ENCODE measurements at regions not wholly inside any gene's neighbourhood (a gene's known extent, or its start where the extent isn't known, plus 50 kb on each side); places are given as distances from the start of the nearest gene placed in this dataset.

DNA sequence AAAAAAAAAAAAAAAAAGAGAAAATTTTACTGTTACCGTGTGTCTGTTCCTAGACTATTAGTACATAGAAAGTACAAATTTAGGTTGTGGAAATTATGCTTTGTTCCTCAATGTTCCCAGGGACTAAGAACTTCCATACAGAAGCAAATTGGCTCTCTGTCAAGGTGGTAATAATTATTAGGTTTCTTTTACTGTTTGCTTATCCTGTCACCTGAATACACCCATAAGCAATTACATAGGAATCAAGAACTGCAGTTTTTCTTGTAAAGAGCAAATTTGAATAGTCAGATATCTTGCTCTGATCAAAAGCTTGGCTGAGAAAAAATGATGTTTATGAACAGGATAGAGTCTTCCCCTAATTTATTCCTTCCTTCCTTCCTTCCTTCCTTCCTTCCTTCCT, 191.2 kb downstream of the AEBP2 start:
- TF ChIP-seq CSDC2 (CRISPR knock-in tag; IDR thresholded peaks at IDR 0.05) (no peak), ZNF565 (CRISPR knock-in tag; conservative IDR thresholded peaks at IDR 0.05; ENCODE audit: low read depth) (no peak)

Data from SK-N-SH treated with all-trans-retinoic acid at 6 μM for 48 hours (cell line).